ENCODE measurements at regions not wholly inside any gene's neighbourhood (a gene's known extent, or its start where the extent isn't known, plus 50 kb on each side); places are given as distances from the start of the nearest gene placed in this dataset.
A peak's percentile ranks its signal among the peaks of the same experiment; 100 is the strongest.
"Not testable (repeated sequence)": the region's sequence is repeated elsewhere in the genome, so short reads cannot be mapped to it uniquely, and the experiment has no call there.

- DNase-seq (ENCODE audit: low read depth), result no peak
Measured at GRCh38 chr15:69554279-69554961, 101.8 kb downstream of the RPLP1 start.

- DNase-seq (ENCODE audit: low read depth), result no peak
Measured at GRCh38 chr15:69555080-69555479, 102.5 kb downstream of the RPLP1 start.

- DNase-seq (ENCODE audit: low read depth), result no peak
Measured at GRCh38 chr15:69556344-69556743, 103.7 kb downstream of the RPLP1 start.

- DNase-seq (ENCODE audit: low read depth), result no peak
Measured at GRCh38 chr15:69557020-69557706, 104.5 kb downstream of the RPLP1 start.

GRCh38 chr15:69557707-69558409, 105.2 kb downstream of the RPLP1 start:
- DNase-seq (ENCODE audit: low read depth), result no peak

GRCh38 chr15:69559440-69560190, 107.0 kb downstream of the RPLP1 start:
- no peak for DNase-seq (ENCODE audit: low read depth)

- no peak for DNase-seq (ENCODE audit: low read depth)
Measured at GRCh38 chr15:69561071-69561784, 108.6 kb downstream of the RPLP1 start.

GRCh38 chr15:69562116-69562515, 109.5 kb downstream of the RPLP1 start:
- no peak for DNase-seq (ENCODE audit: low read depth)

- no peak for DNase-seq (ENCODE audit: low read depth)
Measured at GRCh38 chr15:69562564-69562963, 109.9 kb downstream of the RPLP1 start.

GRCh38 chr15:69565066-69565655, 112.5 kb downstream of the RPLP1 start:
- no peak for DNase-seq (ENCODE audit: low read depth)

GRCh38 chr15:69567238-69567760, 114.7 kb downstream of the RPLP1 start:
- DNase-seq (ENCODE audit: low read depth), result not testable (repeated sequence)

GRCh38 chr15:69568173-69569009, 115.8 kb downstream of the RPLP1 start:
- no peak for DNase-seq (ENCODE audit: low read depth)

- DNase-seq (ENCODE audit: low read depth), result no peak
Measured at GRCh38 chr15:69570454-69570853, 117.8 kb downstream of the RPLP1 start.

GRCh38 chr15:69570997-69571396, 118.4 kb downstream of the RPLP1 start:
- DNase-seq (ENCODE audit: low read depth), result no peak

GRCh38 chr15:69573278-69573677, 120.7 kb downstream of the RPLP1 start:
- DNase-seq (ENCODE audit: low read depth), result not testable (repeated sequence)

GRCh38 chr15:69573815-69574475, 121.3 kb downstream of the RPLP1 start:
- no peak for DNase-seq (ENCODE audit: low read depth)

- DNase-seq (ENCODE audit: low read depth), result no peak
Measured at GRCh38 chr15:69574506-69574905, 121.9 kb downstream of the RPLP1 start.

GRCh38 chr15:69575387-69575786, 122.8 kb downstream of the RPLP1 start:
- no peak for DNase-seq (ENCODE audit: low read depth)

GRCh38 chr15:69576035-69576526, 123.5 kb downstream of the RPLP1 start:
- peak; percentile 48 for DNase-seq (ENCODE audit: low read depth)

All from CMK (cell line).